SJCRH30 (cell line): ENCODE measurements at regions not wholly inside any gene's neighbourhood (a gene's known extent, or its start where the extent isn't known, plus 50 kb on each side); places are given as distances from the start of the nearest gene placed in this dataset.
A peak's percentile ranks its signal among the peaks of the same experiment; 100 is the strongest.

Experiments used
- DNase-seq, 2 experiments: peaks; one replicate each; pipeline ENCODE4 v3.0.0-alpha.2; 2015 to 2020
- H3K27ac ChIP-seq: fragments of 250-450 bp; sonication (Bioruptor Pico); 2 replicates; pipeline ENCODE4 v1.5.1; 2020; ENCODE audit warnings: mild to moderate bottlenecking, moderate library complexity
- H3K27me3 ChIP-seq: fragments of 250-450 bp; sonication (Bioruptor Pico); 2 replicates; pipeline ENCODE4 v1.5.1; 2020; ENCODE audit warnings: mild to moderate bottlenecking, moderate library complexity
- H3K36me3 ChIP-seq: fragments of 250-450 bp; sonication (Bioruptor Pico); 2 replicates; pipeline ENCODE4 v1.5.1; 2020; ENCODE audit warnings: mild to moderate bottlenecking, moderate library complexity
- H3K4me1 ChIP-seq: fragments of 250-450 bp; sonication (Bioruptor Pico); 2 replicates; pipeline ENCODE4 v1.5.1; 2020; ENCODE audit warnings: mild to moderate bottlenecking, moderate library complexity
- H3K4me3 ChIP-seq: fragments of 250-450 bp; sonication (Bioruptor Pico); 2 replicates; pipeline ENCODE4 v1.5.1; 2020; ENCODE audit warnings: mild to moderate bottlenecking, moderate library complexity
- H3K9me3 ChIP-seq: fragments of 250-450 bp; sonication (Bioruptor Pico); replicated peaks from 2 replicates; pipeline ENCODE4 v1.5.1; 2020; ENCODE audit warnings: mild to moderate bottlenecking, moderate library complexity

DNA sequence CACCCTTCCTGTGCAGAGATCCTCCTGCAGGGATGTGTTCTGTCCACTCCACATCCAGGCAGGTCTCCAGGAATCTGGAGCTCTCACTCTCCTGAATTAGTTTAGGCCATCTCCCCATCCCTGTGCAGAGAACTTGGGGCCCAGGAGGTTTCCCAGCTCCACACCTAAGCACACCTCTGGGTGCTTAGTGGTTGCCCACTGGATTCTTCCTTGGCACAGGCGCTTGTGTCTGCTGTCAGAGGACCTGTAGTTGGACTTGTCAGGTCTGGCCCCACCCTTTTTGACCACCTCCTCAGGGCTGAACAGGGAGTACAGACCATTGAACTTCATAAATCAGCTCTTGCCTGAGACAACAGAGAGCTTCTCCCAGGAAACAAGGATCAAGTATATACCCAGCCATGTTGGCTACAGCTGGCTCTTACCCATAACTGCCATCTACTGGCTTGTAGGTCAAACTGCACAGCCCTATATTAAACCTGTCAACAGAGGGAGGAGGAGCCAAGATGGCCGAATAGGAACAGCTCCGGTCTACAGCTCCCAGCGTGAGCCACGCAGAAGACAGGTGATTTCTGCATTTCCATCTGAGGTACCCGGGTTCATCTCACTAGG lies 275.5 kb downstream of the PPARGC1A start:
- Histone ChIP-seq H3K4me3 (no peak overlapping the region), H3K27me3 (no peaks in the 10 kb centered on the region)
- DNase-seq = peak; percentile 33 to 66

DNA sequence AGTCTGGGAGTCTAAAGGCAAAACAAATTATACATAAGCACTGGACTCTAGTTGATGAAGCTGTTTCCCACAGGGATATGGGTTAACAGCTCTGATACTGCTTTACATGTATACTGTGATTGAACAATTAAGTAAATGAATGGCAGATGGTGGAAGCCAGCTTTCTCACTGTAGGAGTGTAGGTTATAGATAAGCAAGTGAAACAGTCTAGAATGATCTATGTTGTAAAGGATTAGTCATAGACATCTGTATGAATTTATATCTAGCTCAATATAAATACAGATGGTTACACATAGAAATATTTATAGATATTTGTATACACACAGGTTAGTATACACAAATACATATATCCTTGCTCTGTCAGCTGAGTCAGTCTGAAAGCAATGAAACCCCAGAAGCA lies 276.1 kb downstream of the PPARGC1A start:
- H3K27me3 ChIP-seq = no peaks in the 10 kb centered on the region
- H3K9me3 ChIP-seq = no peaks in the 10 kb centered on the region
- H3K4me3 ChIP-seq = no peak overlapping the region
- H3K4me1 ChIP-seq = no peaks in the 10 kb centered on the region
- DNase-seq = no peak
- H3K36me3 ChIP-seq = no peaks in the 10 kb centered on the region
- H3K27ac ChIP-seq = no peak overlapping the region

More for the DNA sequence above, 275.5 kb downstream of the PPARGC1A start:
- H3K27ac ChIP-seq = no peak overlapping the region
- no peaks in the 10 kb centered on the region for H3K4me1 ChIP-seq
- H3K36me3 ChIP-seq = no peaks in the 10 kb centered on the region
- H3K9me3 ChIP-seq = no peaks in the 10 kb centered on the region

DNA sequence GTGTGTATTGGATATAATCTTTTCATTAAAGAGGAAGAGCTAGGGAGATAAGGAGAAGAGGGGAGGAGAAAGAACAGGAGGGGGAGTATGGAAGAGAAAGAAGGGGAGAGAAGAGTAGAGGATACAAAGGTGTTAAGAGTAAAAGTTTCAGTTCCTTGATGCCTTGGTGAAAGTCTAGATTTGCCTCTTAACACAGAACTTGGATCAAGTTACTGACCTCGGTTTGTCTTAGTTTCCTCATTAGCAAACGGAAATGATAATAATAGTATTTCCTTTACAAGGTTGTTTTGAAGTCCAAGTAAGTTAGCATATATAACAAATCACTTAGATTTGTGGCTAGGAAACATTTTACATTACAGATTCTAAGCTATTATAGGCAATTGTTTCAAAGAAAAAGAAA lies 287.1 kb downstream of the PPARGC1A start:
- no peaks in the 10 kb centered on the region for H3K9me3 ChIP-seq
- H3K4me1 ChIP-seq = no peaks in the 10 kb centered on the region
- no peak overlapping the region for H3K27ac ChIP-seq
- H3K36me3 ChIP-seq = no peaks in the 10 kb centered on the region
- no peaks in the 10 kb centered on the region for H3K27me3 ChIP-seq
- no peak for DNase-seq
- H3K4me3 ChIP-seq = no peak overlapping the region

DNA sequence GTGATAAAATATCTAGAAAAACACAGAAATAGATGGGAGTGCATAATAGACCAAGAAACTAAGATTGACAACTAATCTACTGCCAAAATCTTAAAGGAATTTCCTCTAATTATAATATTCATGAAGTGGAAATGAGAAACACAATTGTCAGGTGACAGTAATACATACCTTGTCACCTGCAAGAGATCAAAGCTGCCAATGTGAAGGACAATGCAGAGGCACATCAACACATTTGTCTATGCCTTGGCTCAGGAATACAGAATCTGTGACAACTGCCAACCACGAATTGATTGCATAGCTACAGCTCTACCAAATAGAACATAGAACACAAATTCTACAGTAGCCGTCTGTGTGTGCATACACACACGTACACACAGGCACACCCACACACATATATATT lies 295.7 kb downstream of the PPARGC1A start:
- H3K4me3 ChIP-seq = no peak overlapping the region
- H3K9me3 ChIP-seq = no peaks in the 10 kb centered on the region
- no peaks in the 10 kb centered on the region for H3K36me3 ChIP-seq
- H3K4me1 ChIP-seq = no peaks in the 10 kb centered on the region
- no peak for DNase-seq
- no peaks in the 10 kb centered on the region for H3K27me3 ChIP-seq
- H3K27ac ChIP-seq = no peak overlapping the region

DNA sequence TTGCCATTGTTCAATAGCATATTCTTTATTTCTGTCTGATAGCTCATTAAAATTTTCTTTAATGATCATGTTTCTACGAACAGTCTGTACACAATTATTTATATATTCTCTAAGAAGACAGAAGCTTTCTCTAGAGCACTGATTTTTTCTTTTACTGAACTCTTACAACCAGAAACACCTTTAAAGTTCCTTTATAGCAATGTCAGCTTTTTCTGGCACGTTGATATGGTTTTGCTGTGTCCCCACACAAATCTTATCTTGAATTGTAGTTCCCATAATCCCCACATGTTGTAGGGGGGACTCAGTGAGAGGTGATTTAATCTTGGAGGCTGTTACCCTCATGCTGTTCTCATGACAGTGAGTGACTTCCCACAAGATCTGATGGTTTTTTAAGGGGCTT lies 299.4 kb downstream of the PPARGC1A start:
- Histone ChIP-seq H3K36me3 (no peaks in the 10 kb centered on the region), H3K9me3 (no peaks in the 10 kb centered on the region), H3K27me3 (no peaks in the 10 kb centered on the region), H3K4me1 (no peaks in the 10 kb centered on the region), H3K27ac (no peak overlapping the region), H3K4me3 (no peak overlapping the region)
- no peak for DNase-seq

DNA sequence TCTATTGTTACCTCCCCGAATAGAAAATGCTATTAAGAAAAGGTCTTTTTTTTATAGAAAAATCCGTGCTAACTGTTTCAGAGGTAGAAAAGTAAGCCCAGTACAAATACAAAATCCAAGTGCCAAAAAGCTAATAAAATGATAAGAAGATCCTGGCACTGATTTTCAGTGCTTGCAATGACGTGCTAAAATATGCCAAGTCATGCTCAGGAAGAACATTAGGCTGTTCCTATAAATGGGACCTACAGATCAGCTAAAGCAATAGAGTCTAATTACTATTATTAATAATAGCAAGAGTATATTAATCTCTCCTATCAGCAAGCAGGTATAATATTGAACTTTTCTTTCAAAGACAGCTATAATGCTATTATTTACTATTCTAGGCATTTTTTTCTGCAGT lies 305.8 kb downstream of the PPARGC1A start:
- Histone ChIP-seq H3K4me1 (no peaks in the 10 kb centered on the region), H3K9me3 (no peaks in the 10 kb centered on the region), H3K4me3 (no peak overlapping the region), H3K36me3 (no peaks in the 10 kb centered on the region), H3K27me3 (no peaks in the 10 kb centered on the region), H3K27ac (no peak overlapping the region)
- no peak for DNase-seq

DNA sequence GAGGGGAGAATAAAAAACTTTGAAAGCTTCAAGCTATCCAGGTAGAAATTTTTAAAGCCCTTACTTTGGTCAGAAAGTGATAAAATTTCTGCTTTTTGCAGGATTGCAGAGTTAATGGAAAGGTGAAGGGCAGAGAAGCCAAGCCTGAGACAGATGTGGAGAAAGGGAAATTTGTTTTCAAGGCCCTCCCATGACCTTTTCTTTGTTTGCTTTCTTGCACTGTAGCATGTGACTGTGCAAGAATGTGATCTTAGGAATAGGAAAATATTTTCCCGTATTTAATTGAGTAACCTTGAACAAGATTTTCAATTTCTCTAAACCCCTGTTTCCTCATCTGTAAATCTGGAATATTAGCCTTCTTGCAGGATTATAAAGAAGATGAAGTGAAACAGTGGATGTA lies 307.2 kb downstream of the PPARGC1A start:
- H3K27me3 ChIP-seq = no peaks in the 10 kb centered on the region
- no peak overlapping the region for H3K27ac ChIP-seq
- no peaks in the 10 kb centered on the region for H3K4me1 ChIP-seq
- DNase-seq = no peak
- H3K36me3 ChIP-seq = no peaks in the 10 kb centered on the region
- H3K4me3 ChIP-seq = no peak overlapping the region
- no peaks in the 10 kb centered on the region for H3K9me3 ChIP-seq

DNA sequence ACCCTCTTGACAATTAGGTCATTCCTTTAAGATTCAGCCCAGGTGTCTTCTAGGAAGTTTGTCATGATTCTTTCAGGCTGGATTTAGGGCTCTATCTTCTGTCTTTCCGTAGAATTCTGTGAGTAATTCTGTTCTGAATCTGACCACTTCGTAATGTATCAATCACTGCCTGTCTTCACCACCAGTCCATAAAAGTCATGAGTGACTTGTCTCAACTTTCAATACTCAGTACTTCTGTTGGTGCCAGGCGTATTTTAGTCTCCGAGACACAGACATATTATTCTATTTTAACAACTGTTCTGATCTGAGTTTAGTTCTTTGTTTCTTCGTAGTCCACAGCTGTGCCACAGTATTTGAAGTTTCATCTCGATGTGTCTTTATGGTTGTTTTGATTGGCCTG lies 310.7 kb downstream of the PPARGC1A start:
- H3K36me3 ChIP-seq = no peaks in the 10 kb centered on the region
- no peak overlapping the region for H3K4me3 ChIP-seq
- no peaks in the 10 kb centered on the region for H3K27me3 ChIP-seq
- no peak for DNase-seq
- no peaks in the 10 kb centered on the region for H3K9me3 ChIP-seq
- no peaks in the 10 kb centered on the region for H3K4me1 ChIP-seq
- no peak overlapping the region for H3K27ac ChIP-seq

DNA sequence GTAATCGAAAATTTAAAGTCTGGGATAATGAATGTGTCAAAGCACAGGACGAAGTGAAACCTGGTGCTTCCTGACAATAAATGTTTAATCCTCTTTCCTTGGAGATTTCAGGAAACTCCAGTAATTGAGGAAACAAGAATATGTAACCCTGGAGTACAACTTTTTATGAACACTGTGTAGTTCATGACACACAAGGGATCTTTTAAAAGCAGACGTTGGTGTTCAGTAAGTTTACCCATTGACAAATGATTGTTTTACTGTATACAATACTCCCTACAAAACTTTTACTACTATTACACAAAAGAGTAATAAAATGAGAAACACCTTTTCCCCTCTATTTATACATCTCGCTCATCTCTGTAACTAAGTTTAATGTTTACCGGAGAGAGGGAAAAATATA lies 312.4 kb downstream of the PPARGC1A start:
- Histone ChIP-seq H3K36me3 (no peaks in the 10 kb centered on the region), H3K27me3 (no peaks in the 10 kb centered on the region), H3K4me3 (no peak overlapping the region), H3K9me3 (no peaks in the 10 kb centered on the region), H3K27ac (no peak overlapping the region), H3K4me1 (no peaks in the 10 kb centered on the region)
- DNase-seq = no peak

DNA sequence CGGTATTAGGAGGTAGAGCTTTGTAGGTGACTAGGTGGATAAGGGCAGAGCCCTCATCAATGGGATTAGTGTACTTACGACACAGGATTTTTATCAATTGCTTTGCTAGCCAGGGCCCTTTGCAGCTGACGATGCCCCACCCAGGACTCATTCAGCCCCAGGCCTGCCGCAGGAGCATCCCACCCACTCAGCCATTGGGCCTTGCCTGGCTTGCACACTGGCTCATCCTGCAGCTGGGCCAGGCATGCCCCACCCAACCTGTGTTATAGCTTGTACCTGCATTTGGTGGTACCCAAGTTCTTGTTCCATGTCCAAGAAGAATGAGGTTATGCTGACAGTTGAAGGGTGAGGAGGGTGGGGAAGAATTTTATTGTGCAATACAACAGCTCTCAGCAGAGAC lies 317.5 kb downstream of the PPARGC1A start:
- Histone ChIP-seq H3K36me3 (no peaks in the 10 kb centered on the region), H3K27me3 (no peaks in the 10 kb centered on the region), H3K9me3 (no peaks in the 10 kb centered on the region), H3K4me1 (no peaks in the 10 kb centered on the region), H3K4me3 (no peak overlapping the region), H3K27ac (no peak overlapping the region)
- no peak for DNase-seq

DNA sequence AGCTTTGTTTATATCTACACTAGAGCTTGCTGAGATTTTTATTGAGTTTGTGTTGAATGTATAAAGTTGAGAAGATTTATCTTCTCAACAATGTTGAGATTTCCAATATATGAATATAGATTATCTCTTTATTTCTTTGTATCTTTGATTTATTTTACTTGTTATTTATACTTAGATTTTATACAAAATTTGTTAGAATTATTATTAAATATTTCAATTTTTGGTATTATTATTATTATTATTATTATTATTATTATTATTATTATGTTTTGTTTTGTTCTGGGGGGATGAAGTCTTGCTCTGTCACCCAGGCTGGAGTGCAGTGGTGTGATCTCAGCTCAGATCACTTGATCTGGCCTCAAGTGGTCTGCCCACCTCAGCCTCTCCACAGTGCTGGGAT lies 322.5 kb downstream of the PPARGC1A start:
- Histone ChIP-seq H3K36me3 (no peaks in the 10 kb centered on the region), H3K27ac (no peak overlapping the region), H3K9me3 (no peaks in the 10 kb centered on the region), H3K4me1 (no peaks in the 10 kb centered on the region), H3K4me3 (no peak overlapping the region), H3K27me3 (no peaks in the 10 kb centered on the region)
- no peak for DNase-seq

DNA sequence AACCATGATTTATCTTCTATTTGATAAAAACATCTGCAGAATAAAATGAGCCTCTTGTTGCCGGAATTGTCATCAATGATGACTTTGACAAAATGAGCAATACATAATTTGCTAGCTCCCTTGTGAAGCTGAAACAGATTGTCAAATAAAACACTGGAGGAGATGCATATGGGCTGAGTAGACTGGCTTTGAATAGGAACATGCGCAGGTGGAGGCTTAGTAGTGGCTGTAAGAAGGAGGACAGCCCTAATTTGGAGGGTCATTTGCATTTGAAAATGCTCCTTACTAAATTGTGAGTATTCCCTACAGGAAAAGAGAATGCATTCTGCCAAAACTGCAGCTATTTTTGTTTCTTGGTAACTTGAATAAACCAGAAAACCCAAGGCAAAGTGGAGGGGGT lies 329.1 kb downstream of the PPARGC1A start:
- no peaks in the 10 kb centered on the region for H3K27me3 ChIP-seq
- H3K27ac ChIP-seq = no peak overlapping the region
- H3K4me1 ChIP-seq = no peaks in the 10 kb centered on the region
- H3K36me3 ChIP-seq = no peaks in the 10 kb centered on the region
- no peak for DNase-seq
- H3K9me3 ChIP-seq = no peaks in the 10 kb centered on the region
- no peak overlapping the region for H3K4me3 ChIP-seq

DNA sequence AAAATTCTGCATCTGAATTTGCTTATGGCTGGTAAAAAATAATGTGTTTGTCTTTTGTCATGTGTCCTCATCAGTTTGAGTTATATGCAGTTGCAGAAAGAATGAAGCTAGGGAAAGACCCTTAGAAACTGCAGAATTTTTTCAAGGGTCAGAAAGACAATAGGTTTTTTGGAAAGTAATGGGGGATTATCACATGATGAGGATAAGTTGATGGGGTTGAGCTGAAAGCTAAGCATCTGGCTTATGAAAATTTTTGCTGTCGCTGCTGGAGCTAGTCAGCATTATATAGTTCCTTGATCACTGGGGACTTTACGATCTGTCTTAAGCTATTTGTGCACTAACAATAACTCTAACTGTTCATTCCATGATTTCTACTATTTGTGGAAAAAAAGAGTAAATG lies 331.7 kb downstream of the PPARGC1A start:
- Histone ChIP-seq H3K36me3 (no peaks in the 10 kb centered on the region), H3K27me3 (no peaks in the 10 kb centered on the region), H3K4me3 (no peak overlapping the region), H3K27ac (no peak overlapping the region), H3K4me1 (no peaks in the 10 kb centered on the region), H3K9me3 (no peaks in the 10 kb centered on the region)
- no peak for DNase-seq

DNA sequence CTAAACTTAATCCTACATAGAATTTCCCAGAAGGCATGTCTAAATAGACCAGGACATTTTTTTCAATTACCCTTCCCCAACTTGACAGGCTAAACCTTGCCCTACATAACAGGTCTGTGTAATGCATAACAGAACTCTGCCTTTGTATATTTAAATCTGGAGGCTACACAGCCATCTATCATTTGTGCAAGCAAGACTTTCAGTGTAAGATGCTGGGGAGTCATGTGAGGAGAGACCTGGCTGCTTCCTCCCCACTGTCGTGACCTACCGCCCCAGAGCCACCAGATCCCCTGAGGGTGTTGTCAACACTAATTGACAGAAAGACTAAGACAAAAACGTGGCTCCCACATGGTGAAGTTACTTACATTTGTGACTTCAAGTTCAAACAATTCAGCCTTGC lies 342.2 kb downstream of the PPARGC1A start:
- Histone ChIP-seq H3K9me3 (no peaks in the 10 kb centered on the region), H3K27ac (no peak overlapping the region), H3K4me3 (no peak overlapping the region), H3K4me1 (no peaks in the 10 kb centered on the region), H3K27me3 (no peaks in the 10 kb centered on the region), H3K36me3 (no peaks in the 10 kb centered on the region)
- DNase-seq = no peak

DNA sequence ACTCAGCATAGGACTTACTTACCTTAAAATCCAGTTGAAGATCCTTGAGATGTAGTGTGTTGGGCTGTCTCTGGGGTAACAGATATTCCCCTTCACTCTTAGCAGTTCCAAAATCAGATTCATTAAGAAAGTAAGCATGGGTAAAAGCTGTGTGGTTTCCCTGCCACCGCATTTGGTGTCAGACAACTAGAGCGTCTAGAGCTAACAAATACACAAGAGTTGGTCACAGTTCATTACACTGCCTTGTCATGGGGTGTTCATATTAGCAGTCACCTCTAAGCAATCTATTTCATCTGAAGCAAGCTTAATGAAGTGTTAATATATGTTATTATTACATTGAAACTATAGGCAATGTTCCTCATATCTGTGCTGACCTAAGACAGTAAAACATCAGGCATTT lies 342.8 kb downstream of the PPARGC1A start:
- no peaks in the 10 kb centered on the region for H3K36me3 ChIP-seq
- H3K27me3 ChIP-seq = no peaks in the 10 kb centered on the region
- no peak for DNase-seq
- no peaks in the 10 kb centered on the region for H3K9me3 ChIP-seq
- no peak overlapping the region for H3K27ac ChIP-seq
- no peak overlapping the region for H3K4me3 ChIP-seq
- no peaks in the 10 kb centered on the region for H3K4me1 ChIP-seq

DNA sequence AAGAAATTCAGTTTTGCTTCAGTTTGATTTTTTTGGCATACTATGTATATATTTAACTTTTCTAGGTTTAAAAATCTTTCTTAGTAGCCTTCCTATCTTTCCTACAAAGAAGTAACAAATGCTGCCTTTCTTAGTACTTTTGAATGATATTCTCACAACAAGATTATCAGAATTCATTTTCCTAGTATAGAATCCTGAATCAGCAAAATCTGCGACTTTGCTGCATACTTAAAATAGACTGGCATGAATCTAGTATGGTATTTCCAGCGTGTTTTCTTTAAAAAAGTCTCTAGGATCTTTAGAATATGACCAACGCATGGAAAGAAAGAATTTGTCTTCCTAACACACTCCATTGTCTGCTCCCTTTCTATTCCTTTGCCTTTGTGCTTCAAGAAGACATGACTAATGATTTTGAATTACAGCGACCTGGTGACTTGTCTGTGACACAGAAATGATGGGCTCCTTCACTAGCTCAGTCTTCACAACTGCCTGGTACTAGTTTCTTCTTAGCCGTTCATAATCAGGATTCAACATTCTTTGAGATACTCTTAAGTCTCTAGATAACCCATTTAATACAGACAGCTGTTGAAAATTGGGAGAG lies 349.8 kb downstream of the PPARGC1A start:
- Histone ChIP-seq H3K9me3 (no peaks in the 10 kb centered on the region), H3K4me3 (no peak overlapping the region), H3K36me3 (no peaks in the 10 kb centered on the region), H3K27me3 (no peaks in the 10 kb centered on the region), H3K27ac (no peak overlapping the region), H3K4me1 (no peaks in the 10 kb centered on the region)
- DNase-seq = no peak
